ENCODE measurements at regions not wholly inside any gene's neighbourhood (a gene's known extent, or its start where the extent isn't known, plus 50 kb on each side); places are given as distances from the start of the nearest gene placed in this dataset.
"Not testable (repeated sequence)": the region's sequence is repeated elsewhere in the genome, so short reads cannot be mapped to it uniquely, and the experiment has no call there.

GRCh38 chr14:23725980-23726710 is 90.0 kb downstream of the DHRS2 start:
- Mint-ChIP-seq H3K4me1 (ENCODE audit: low read depth) (no peaks in the 10 kb centered on the region), H3K36me3 (ENCODE audit: low read depth) (no peaks in the 10 kb centered on the region), H3K27ac (no peak overlapping the region), H3K27me3 (no peaks in the 10 kb centered on the region), H3K4me3 (no peak overlapping the region), H3K9me3 (no peaks in the 10 kb centered on the region)

GRCh38 chr14:23727566-23728335 is 91.6 kb downstream of the DHRS2 start:
- Mint-ChIP-seq H3K4me1 (ENCODE audit: low read depth) (no peaks in the 10 kb centered on the region), H3K36me3 (ENCODE audit: low read depth) (no peaks in the 10 kb centered on the region), H3K4me3 (no peak overlapping the region), H3K27me3 (no peaks in the 10 kb centered on the region), H3K9me3 (no peaks in the 10 kb centered on the region), H3K27ac (no peak overlapping the region)

GRCh38 chr14:23728791-23729190 is 92.6 kb downstream of the DHRS2 start:
- H3K9me3 Mint-ChIP-seq = no peaks in the 10 kb centered on the region
- H3K4me1 Mint-ChIP-seq (ENCODE audit: low read depth) = no peaks in the 10 kb centered on the region
- H3K27me3 Mint-ChIP-seq = peaks cover 2% of the 10 kb centered on the region
- H3K4me3 Mint-ChIP-seq = no peak overlapping the region
- H3K27ac Mint-ChIP-seq = no peak overlapping the region
- H3K36me3 Mint-ChIP-seq (ENCODE audit: low read depth) = no peaks in the 10 kb centered on the region

- no peaks in the 10 kb centered on the region for H3K36me3 Mint-ChIP-seq (ENCODE audit: low read depth)
- no peak overlapping the region for H3K4me3 Mint-ChIP-seq
- H3K4me1 Mint-ChIP-seq (ENCODE audit: low read depth) = no peaks in the 10 kb centered on the region
- peaks cover 4% of the 10 kb centered on the region for H3K27me3 Mint-ChIP-seq
- H3K27ac Mint-ChIP-seq = no peak overlapping the region
- H3K9me3 Mint-ChIP-seq = no peaks in the 10 kb centered on the region
These were observed 93.7 kb downstream of the DHRS2 start for GRCh38 chr14:23729720-23730387.

- Mint-ChIP-seq H3K4me1 (ENCODE audit: low read depth) (no peaks in the 10 kb centered on the region), H3K9me3 (peaks cover 6% of the 10 kb centered on the region), H3K36me3 (ENCODE audit: low read depth) (no peaks in the 10 kb centered on the region), H3K4me3 (no peak overlapping the region), H3K27ac (no peak overlapping the region), H3K27me3 (peaks cover 12% of the 10 kb centered on the region)
These were observed 99.2 kb downstream of the DHRS2 start for GRCh38 chr14:23735394-23735793.

GRCh38 chr14:23744368-23744767 is 108.2 kb downstream of the DHRS2 start:
- H3K4me1 Mint-ChIP-seq (ENCODE audit: low read depth); H3K27ac Mint-ChIP-seq; H3K36me3 Mint-ChIP-seq (ENCODE audit: low read depth); H3K9me3 Mint-ChIP-seq; H3K4me3 Mint-ChIP-seq: not testable (repeated sequence)
- H3K27me3 Mint-ChIP-seq = peaks cover 28% of the 10 kb centered on the region

- Mint-ChIP-seq H3K9me3 (no peaks in the 10 kb centered on the region), H3K27ac (no peak overlapping the region), H3K27me3 (peaks cover 24% of the 10 kb centered on the region), H3K4me1 (ENCODE audit: low read depth) (no peaks in the 10 kb centered on the region), H3K36me3 (ENCODE audit: low read depth) (no peaks in the 10 kb centered on the region), H3K4me3 (no peak overlapping the region)
These were observed 114.2 kb downstream of the DHRS2 start for GRCh38 chr14:23750357-23750756.

- H3K4me3 Mint-ChIP-seq = no peak overlapping the region
- H3K27ac Mint-ChIP-seq = no peak overlapping the region
- H3K27me3 Mint-ChIP-seq = peaks cover 28% of the 10 kb centered on the region
- H3K4me1 Mint-ChIP-seq (ENCODE audit: low read depth) = no peaks in the 10 kb centered on the region
- no peaks in the 10 kb centered on the region for H3K9me3 Mint-ChIP-seq
- H3K36me3 Mint-ChIP-seq (ENCODE audit: low read depth) = no peaks in the 10 kb centered on the region
These were observed 115.5 kb downstream of the DHRS2 start for GRCh38 chr14:23751616-23752015.

GRCh38 chr14:23763394-23763793 is 127.2 kb downstream of the DHRS2 start:
- no peak overlapping the region for H3K4me3 Mint-ChIP-seq
- peaks cover 28% of the 10 kb centered on the region for H3K27me3 Mint-ChIP-seq
- peaks cover 6% of the 10 kb centered on the region for H3K9me3 Mint-ChIP-seq
- no peak overlapping the region for H3K27ac Mint-ChIP-seq
- no peaks in the 10 kb centered on the region for H3K4me1 Mint-ChIP-seq (ENCODE audit: low read depth)
- H3K36me3 Mint-ChIP-seq (ENCODE audit: low read depth) = no peaks in the 10 kb centered on the region

GRCh38 chr14:23766737-23767401 is 130.7 kb downstream of the DHRS2 start:
- Mint-ChIP-seq H3K9me3 (no peaks in the 10 kb centered on the region), H3K27me3 (peaks cover 11% of the 10 kb centered on the region), H3K4me3 (no peak overlapping the region)

GRCh38 chr14:23769221-23769728 is 133.1 kb downstream of the DHRS2 start:
- not testable (repeated sequence) for H3K4me1 Mint-ChIP-seq (ENCODE audit: low read depth); H3K4me3 Mint-ChIP-seq; H3K36me3 Mint-ChIP-seq (ENCODE audit: low read depth); H3K27ac Mint-ChIP-seq; H3K9me3 Mint-ChIP-seq
- H3K27me3 Mint-ChIP-seq = peaks cover 23% of the 10 kb centered on the region

More at GRCh38 chr14:23766737-23767401, 130.7 kb downstream of the DHRS2 start:
- no peaks in the 10 kb centered on the region for H3K4me1 Mint-ChIP-seq (ENCODE audit: low read depth)
- no peak overlapping the region for H3K27ac Mint-ChIP-seq
- no peaks in the 10 kb centered on the region for H3K36me3 Mint-ChIP-seq (ENCODE audit: low read depth)

GRCh38 chr14:23773981-23774380 is 137.8 kb downstream of the DHRS2 start:
- Mint-ChIP-seq H3K27ac (no peak overlapping the region), H3K9me3 (no peaks in the 10 kb centered on the region), H3K4me1 (ENCODE audit: low read depth) (no peaks in the 10 kb centered on the region), H3K4me3 (no peak overlapping the region), H3K36me3 (ENCODE audit: low read depth) (no peaks in the 10 kb centered on the region), H3K27me3 (peaks cover 29% of the 10 kb centered on the region)

- Mint-ChIP-seq H3K36me3 (ENCODE audit: low read depth) (no peaks in the 10 kb centered on the region), H3K4me1 (ENCODE audit: low read depth) (no peaks in the 10 kb centered on the region), H3K27ac (no peak overlapping the region), H3K27me3 (peaks cover 35% of the 10 kb centered on the region), H3K4me3 (no peak overlapping the region), H3K9me3 (no peaks in the 10 kb centered on the region)
These were observed 140.1 kb downstream of the DHRS2 start for GRCh38 chr14:23776296-23776695.

- H3K4me3 Mint-ChIP-seq = no peak overlapping the region
- H3K4me1 Mint-ChIP-seq (ENCODE audit: low read depth) = no peaks in the 10 kb centered on the region
- H3K9me3 Mint-ChIP-seq = peaks cover 4% of the 10 kb centered on the region
- no peak overlapping the region for H3K27ac Mint-ChIP-seq
- peaks cover 48% of the 10 kb centered on the region for H3K27me3 Mint-ChIP-seq
- no peaks in the 10 kb centered on the region for H3K36me3 Mint-ChIP-seq (ENCODE audit: low read depth)
These were observed 149.0 kb downstream of the DHRS2 start for GRCh38 chr14:23785208-23785607.

- H3K27me3 Mint-ChIP-seq = peaks cover 49% of the 10 kb centered on the region
- peaks cover 4% of the 10 kb centered on the region for H3K9me3 Mint-ChIP-seq
- no peak overlapping the region for H3K27ac Mint-ChIP-seq
- no peaks in the 10 kb centered on the region for H3K4me1 Mint-ChIP-seq (ENCODE audit: low read depth)
- H3K4me3 Mint-ChIP-seq = no peak overlapping the region
- H3K36me3 Mint-ChIP-seq (ENCODE audit: low read depth) = no peaks in the 10 kb centered on the region
These were observed 151.3 kb downstream of the DHRS2 start for GRCh38 chr14:23787436-23787835.
